HG03103 (cell line): ENCODE measurements at regions not wholly inside any gene's neighbourhood (a gene's known extent, or its start where the extent isn't known, plus 50 kb on each side); places are given as distances from the start of the nearest gene placed in this dataset.

Experiments used
- ATAC-seq: cut with Tn5 transposase; IDR thresholded peaks from one replicate; pipeline ENCODE4 v1.9.1; 2021; ENCODE audit warnings: low read depth; ENCODE audit not compliant: unreplicated experiment

DNA sequence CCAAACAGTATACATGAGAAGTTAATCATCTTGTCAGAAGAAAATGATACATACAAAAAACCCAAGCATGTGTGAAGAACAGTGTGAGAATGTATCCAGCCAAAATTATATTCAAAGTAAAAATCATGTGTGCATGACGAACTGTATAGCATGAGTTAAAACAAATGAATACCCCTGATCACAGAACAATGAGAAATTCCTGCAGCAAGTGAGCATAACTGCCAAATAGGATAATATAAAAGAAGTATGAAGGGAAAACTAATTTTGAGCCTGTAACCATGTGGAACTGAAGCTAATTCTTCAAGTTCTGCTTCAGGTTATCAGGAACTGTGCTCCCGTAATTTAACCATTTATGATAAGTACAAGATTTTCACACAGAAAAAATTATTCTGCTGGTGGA lies 56.5 kb upstream of the AMN1 start:
- no peak for ATAC-seq

DNA sequence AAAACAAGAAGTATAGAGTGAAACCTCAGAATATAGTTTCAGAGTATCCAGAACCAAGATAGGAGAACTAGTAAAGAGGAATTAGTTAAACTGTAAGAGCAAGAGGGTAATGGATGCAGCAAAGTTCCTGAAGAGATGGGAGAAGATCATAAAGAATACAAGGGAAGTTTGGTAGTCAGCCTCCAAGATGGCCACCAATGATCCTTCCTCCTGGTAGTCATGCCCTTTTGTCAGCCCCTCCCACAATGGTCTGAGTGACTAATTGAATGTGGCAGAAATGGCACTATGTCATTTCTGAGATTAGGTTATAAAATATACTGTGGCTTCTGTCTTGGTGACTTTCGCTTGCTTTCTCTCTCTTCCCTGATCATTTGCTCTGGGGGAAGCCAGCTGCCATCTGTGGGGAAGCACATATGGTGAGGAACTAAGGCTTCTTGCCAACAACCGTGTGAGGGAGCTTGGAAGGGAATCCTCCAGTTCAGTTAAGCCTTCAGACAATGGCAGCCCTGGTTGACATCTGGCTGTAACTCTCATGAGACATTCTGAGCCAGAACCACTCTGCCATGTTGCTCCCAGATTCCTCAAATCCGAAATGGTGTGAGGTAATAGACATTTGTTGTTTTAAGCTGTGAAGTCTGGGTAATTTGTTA lies 55.3 kb upstream of the AMN1 start:
- no peak for ATAC-seq

DNA sequence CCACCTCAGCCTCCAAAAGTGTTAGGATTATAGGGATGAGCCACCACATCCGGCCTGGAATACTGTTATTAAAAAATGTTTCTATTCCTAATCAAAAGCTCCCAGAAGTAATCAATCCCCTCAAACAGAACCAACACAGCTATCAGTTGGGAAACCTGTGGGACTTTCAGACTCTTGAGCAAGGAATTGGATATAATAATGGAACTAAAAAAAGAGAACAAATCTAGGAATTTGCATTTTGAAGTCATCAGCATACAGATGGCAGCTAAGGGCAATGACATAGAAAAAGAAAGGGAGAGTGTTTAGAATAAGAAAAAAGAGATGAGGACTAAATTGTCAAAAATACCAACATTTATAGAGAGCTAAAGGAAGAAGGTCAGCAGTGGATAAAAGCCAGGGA lies 54.7 kb upstream of the AMN1 start:
- no peak for ATAC-seq

DNA sequence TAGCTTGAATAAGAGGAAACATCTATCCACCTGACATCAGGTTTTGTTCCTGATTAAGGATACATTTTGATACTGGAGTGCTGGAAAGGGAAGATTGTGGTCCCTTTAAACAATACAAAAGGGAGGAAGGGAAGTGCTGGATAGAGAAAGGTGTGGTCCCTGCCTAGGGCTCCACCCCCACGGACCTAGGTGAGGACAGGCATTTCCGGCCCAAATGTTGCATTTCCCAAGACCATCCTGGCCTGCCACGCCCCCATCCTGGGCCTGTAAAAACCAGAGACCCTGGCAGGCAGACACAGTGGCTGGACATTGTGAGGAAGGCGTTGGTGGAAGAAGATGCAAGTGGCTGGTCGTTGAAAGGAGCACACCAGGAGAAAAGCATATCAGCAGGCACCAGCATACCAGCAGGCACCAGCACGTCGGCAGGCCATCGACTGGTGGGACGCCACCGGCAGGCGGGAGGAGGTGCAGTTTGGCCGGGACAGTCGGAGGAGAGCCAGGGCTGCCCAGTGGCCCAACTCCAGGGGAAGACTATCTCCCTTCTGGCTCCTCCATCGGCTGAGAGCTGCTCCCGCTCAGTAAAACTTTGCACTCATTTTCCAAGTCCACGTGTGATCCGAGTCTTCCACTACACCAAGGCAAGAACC lies 53.2 kb upstream of the AMN1 start:
- ATAC-seq: no peak

DNA sequence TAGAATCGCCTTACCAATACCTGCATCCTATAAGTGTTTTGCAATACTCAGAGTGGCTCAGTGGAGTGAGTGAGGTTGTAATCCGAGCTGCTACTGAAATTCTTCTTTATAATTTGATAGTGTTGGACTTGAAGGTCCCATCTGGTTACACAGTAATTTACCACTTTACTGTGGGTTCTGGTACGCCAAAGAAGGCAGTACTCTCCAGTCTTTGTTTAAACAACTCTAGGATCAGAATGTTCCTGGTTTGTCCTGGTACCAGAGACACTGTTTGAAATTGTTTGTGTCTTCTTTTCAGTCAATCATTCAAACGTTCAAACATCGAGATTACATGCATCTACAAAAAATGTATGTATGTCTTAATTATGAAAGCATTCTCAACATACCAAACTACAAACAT lies 51.3 kb upstream of the AMN1 start:
- ATAC-seq: no peak

DNA sequence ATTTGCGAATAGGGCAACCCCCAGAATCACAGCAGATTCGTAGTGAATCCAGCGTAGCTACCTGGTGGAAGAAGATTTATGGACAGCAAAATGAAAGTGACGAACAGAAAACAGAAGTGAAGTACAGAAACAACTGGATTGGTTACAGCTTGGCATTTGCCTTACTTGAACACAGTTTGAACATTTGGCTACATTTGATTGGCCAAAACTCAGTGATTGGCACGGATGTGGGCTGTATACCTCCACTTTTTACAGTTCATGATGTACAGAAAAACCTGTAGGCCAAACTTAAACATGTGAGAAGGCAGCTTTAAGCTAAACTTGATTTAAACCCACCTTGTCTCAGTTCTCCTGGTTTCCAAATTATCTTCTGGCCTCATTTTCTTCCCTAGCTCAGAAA lies 49.9 kb upstream of the AMN1 start:
- no peak for ATAC-seq
